SU-DHL-6 (cell line): ENCODE measurements at regions not wholly inside any gene's neighbourhood (a gene's known extent, or its start where the extent isn't known, plus 50 kb on each side); places are given as distances from the start of the nearest gene placed in this dataset.

Experiments
- CTCF ChIP-seq: fragments of 200-600 bp; sonication (generic); IDR thresholded peaks from one replicate; pipeline ENCODE4 v1.5.1; 2017; ENCODE audit warnings: antibody characterized with exemption, mild to moderate bottlenecking, low read length, moderate library complexity; ENCODE audit not compliant: insufficient read depth, poor library complexity, severe bottlenecking
- EZH2phosphoT487 ChIP-seq: fragments of 200-600 bp; sonication (generic), shearing (Covaris generic); conservative IDR thresholded peaks from 2 replicates; pipeline ENCODE4 v1.6.1; 2018; ENCODE audit warnings: mild to moderate bottlenecking, antibody characterized with exemption, low read length, moderate library complexity, mixed read lengths

- no peak for TF ChIP-seq CTCF
- TF ChIP-seq EZH2phosphoT487 = no peak
Observed at GRCh38 chr2:49598231-49598630, 443.9 kb upstream of the FSHR start.
